H1 (cell line): ENCODE measurements at regions not wholly inside any gene's neighbourhood (a gene's known extent, or its start where the extent isn't known, plus 50 kb on each side); places are given as distances from the start of the nearest gene placed in this dataset.

ENCODE experiments used
- CBX5 ChIP-seq: fragments of 300-800, 300-1000 bp; sonication (generic); IDR thresholded peaks from 2 replicates; pipeline ENCODE4 v1.7.1; 2016; ENCODE audit warnings: antibody characterized with exemption, low read length, low read depth
- CHD7 ChIP-seq: fragments of 300-600 bp; sonication (generic); IDR thresholded peaks from 2 replicates; pipeline ENCODE4 v1.7.1; 2012; ENCODE audit warnings: low read length, moderate library complexity, mild to moderate bottlenecking, inconsistent platforms; ENCODE audit not compliant: insufficient replicate concordance

GRCh38 chr4:117514391-117515175, 429.2 kb upstream of the TRAM1L1 start (continued):
- no peak for TF ChIP-seq CHD7
- TF ChIP-seq CBX5: no peak
- TF ChIP-seq, all 59 proteins: peak for 0
